DMS153 treated with DMSO at 0.1 percent for 48 hours (cell line): ENCODE measurements at regions not wholly inside any gene's neighbourhood (a gene's known extent, or its start where the extent isn't known, plus 50 kb on each side); places are given as distances from the start of the nearest gene placed in this dataset.
"Not testable (repeated sequence)": the region's sequence is repeated elsewhere in the genome, so short reads cannot be mapped to it uniquely, and the experiment has no call there.

ENCODE experiments used
- DNase-seq: peaks from one replicate; lab custom pipeline; 2025; ENCODE audit not compliant: unreplicated experiment; lab: John Stamatoyannopoulos, UW

DNA sequence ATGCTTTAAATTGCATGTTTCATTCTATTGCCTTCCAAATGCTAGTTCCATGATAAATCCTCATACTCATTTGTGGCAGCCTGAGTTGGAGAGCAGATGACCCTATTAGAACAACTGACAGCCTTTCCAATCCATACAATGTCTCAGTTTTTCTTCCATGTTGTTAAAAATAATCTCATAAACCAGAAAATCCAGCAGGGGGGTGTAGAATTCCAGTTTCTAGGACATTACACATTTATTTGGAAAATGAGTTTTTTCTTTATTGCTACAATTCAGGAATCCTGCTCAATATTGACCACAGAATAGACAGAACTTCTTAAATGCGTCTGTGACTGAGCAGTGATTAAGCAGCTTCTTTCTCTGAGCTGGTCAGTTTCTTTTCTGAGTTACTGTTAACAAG, 174.2 kb upstream of the ATP10A start:
- no peak for DNase-seq

DNA sequence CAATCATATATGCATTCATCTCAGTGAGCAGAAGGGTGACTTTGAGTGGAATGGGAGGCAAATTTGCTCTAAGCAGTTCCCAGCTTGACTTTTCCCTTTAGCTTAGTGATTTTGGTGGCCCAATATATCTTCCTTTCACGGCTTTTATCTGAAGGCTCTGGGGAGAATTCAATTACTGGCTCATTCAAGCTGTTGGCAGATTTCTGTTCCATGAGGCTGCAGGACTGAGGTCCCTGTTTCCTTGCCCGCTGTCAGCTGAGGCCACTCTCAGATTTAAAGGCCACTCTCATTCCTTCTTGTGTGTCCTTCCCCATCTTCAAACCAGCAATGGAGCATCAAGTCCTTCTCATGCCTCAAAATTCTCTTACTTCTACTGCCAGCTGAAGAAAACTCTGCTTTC, 170.4 kb upstream of the ATP10A start:
- DNase-seq: no peak

DNA sequence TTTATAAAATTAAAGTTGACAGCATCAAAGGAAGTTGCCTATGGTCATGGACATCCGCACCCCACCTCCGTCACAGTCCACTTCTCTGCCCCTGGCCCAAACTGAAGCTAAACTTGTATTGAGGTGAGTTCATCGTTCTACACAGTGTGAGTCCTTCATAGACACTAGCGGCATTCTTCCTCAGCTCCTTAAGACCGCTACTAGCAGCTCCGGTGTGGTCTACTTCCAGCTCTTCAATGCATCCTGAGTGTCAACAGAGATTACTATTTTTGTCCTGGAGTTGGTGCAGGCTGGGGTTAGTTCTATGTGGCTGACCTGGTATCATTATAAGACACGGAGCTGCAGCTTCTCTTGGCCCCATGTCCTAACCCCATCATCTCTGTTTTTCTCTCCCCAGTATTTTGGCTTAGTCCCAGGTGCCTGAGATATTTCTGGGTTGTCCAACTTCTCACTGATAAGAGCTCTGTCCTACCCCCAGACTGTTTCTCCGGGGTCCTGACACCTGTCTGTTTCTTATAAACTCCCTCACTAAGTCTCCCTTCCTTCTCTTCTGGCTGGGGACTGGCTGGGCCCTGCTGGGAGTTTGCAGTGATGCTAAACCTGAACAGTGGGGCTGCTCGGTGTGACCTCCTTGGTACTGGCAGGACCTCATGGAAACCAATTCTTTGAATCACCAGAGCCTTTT, 169.2 kb upstream of the ATP10A start:
- no peak for DNase-seq

DNA sequence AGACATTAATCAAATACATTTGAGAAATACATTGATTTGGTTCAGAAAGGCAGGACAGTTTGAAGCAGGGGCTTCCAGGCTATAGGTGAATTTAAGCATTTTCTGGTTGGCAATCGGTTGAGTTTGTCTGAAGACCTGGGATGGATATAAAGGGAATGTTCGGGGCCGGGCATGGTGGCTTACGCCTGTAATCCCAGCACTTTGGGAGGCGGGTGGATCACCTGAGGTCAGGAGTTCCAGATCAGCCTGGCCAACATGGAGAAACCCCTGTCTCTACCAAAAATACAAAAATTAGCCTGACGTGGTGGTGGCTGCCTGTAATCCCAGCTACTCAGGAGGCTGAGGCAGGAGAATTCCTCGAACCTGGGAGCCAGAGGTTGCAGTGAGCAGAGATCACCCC, 166.5 kb upstream of the ATP10A start:
- not testable (repeated sequence) for DNase-seq

DNA sequence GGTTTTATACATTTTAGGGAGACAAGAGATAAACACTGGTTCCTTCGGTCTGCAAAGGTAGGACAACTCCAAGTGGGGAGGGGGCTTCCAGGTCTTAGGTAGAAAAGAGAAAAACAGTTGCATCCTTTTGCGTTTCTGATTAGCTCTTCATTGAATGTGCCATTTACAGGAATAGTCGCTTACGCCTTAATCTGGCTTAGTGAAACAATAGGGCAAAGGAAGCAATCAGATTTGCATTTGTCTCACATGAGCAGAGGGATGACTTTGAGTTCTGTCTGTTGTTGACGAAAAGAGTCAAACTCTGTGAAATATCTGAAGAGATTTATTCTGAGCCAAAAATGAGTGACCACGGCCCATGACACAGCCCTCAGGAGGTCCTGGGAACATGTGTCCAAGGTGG, 166.0 kb upstream of the ATP10A start:
- DNase-seq: no peak

DNA sequence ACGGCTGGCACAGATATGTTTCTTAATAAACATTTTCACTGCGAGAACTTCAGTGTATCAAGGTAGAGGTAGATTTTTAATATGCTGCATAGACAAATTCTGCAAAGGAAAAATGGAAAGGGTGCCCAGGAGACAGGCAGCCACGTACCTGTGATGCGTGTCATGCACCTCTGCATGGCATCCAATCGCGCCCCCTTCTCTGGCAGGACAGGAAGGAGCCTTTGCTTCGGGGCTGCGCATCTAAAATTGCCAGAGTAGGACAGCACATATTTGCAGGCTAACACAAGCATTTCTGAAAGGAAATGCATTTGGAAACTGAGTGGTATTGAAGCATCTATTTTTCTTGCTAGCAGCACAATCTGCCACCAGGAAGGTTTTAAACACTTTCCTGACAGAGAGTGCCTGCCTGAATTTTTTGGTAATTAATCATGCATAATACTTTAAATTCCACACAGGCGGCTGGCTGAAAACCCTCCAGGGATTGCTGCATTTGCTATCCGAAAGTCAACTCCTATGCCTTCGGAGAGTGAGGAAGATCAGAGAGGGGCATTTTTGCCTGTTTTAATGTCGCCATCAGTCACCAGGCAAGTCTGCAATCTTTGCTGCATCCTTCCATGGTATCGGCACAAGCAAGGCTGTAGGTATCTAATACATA, 165.1 kb upstream of the ATP10A start:
- no peak for DNase-seq

DNA sequence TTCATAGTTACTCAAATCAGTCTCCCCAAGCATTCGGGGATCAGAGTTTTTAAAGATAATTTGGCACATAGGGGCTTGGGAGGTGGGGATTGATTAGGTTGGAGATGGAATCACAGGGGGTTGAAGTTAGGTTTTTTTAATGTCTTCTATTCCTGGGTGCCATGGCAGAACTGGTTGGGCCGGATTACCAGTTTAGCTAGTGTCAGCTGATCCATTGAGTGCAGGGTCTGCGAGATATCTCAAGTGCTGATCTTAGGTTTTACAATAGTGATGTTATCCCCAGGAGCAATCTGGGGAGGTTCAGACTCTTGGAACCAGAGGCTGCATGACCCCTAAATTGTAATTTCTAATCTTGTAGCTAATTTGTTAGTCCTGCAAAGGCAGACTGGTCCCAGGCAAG, 163.5 kb upstream of the ATP10A start:
- not testable (repeated sequence) for DNase-seq

DNA sequence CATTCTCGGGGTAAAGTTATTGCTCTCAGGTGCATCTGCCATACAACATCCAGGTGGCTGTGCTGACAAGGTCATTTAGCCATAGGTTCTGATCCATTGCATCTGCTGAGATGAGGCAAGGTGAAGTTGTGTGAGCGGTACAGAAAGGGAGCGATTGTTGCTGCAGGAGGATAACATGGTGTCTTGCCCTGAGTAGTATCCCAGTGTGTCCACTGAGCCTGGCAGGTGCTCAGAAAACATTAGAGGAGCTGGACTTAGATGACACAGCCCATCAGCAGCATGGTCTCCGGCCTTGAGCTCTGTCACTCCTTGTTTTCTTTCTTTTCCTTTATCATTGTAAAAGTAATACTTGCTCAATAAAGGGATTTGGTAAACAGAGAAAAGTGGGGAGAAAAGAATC, 161.1 kb upstream of the ATP10A start:
- DNase-seq: no peak

DNA sequence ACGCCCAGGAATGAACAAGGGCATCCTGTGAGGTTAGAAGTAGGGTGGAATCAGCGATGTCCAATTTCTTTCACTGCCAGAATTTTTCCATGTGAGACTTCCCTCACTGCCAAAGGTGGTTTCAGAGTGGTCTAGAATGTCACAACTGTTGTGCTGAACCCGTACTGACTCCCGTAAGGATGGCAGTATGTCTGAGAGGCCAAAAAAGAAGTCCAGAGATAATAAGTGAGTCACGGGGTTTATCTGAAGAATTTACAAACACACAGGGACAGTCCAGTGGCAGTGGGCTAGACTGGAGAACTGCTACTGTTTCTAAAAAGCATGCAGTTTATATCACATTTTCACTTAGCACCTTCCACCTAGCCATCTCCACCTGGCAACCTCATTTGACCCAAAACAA, 160.6 kb upstream of the ATP10A start:
- DNase-seq: no peak

DNA sequence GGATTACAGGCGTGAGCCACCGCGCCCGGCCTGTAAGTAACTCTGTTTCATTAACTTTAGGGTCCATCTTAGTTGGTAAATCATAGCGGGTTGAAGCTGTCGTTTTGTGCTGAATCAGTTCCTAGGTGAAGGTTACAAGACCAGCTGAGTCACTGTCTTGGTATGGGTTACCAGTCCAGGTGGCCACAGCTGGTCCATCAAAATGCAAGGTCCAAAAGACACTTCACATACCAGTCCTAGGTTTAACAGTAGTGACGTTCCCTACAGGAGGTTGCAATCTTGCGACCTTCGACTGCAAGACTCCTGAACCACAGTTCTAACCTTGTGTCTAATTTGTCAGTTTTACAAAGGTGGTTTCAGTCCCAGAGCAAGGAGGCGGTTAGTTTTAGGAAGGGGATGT, 160.1 kb upstream of the ATP10A start:
- DNase-seq: no peak

DNA sequence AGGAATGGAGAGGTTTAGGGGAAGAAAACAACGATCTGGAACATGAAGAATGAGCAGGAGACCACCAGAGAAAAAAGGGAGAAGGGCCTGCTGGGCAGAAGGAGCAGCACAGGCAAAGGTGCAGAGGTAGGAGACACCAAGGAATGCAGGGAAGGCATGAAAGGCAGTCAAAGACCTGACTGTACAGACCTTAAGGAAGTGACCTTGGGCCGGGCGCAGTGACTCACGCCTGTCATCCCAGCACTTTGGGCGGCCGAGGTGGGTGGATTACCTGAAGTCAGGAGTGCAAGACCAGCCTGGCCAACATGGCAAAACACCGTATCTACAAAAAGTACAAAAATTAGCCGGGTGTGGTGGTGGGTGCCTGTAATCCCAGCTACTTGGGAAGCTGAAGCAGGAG, 157.7 kb upstream of the ATP10A start:
- no peak for DNase-seq

DNA sequence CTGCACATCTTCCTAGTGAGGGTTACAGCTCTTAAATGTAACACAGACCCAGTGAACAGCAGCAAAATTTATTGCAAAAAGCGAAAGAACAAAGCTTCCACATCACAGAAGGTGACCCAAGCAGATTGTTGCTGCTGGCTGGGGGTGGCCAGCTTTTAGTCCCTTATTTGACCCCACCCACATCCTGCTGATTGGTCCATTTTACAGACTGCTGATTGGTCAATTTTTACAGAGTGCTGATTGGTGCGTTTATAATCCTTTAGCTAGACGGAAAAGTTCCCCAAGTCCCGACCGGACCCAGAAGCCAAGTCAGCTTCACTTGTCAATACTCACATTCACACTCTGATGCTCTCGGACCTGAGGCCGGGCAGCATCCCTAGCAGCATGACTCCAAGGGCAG, 154.5 kb upstream of the ATP10A start:
- no peak for DNase-seq

DNA sequence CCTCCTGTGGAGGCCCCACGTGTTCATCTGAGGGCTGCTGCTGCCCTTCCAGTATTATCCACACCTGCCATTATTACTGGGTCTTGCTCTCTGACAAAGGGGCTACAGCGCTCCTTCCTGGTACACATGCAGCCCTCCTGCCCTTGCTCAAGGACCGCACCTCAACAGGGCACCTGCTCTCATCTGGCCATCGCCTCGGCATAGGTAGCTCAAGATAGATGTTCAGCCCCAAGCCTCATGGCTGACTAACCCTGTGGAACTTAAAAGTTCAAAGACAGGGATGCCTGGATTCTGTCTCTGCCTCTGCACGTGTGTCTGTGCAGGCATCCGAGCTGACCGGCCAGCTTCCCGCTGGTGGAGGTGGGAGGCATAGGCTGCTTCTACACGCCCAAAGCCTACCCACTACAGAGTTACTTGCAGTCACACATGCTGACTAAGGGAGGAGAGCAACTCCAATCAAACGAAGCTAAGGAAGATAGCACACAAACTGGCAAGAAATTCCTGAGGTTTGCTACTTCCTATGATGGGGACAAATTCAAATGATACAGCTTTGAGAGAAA, 152.5 kb upstream of the ATP10A start:
- DNase-seq: no peak

DNA sequence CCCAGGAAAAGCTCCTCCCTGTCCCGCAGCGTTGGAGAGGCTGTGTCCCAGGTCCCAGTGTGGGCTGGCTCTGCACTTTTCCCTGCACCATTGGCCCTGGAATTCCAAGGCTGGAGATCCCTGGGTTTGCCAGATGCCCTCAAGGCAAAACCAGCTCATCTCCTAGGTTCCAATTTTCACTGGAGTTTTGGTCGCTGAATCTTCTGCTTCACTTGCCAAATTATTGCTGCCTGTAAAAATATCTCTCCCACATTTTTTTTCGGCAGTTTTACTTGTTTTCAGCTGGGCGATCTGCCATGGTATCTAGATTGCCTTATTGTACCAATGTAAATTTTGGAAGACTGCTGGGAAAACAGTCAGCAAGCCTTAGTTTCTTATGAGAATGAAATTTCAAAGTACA, 150.9 kb upstream of the ATP10A start:
- DNase-seq: no peak

DNA sequence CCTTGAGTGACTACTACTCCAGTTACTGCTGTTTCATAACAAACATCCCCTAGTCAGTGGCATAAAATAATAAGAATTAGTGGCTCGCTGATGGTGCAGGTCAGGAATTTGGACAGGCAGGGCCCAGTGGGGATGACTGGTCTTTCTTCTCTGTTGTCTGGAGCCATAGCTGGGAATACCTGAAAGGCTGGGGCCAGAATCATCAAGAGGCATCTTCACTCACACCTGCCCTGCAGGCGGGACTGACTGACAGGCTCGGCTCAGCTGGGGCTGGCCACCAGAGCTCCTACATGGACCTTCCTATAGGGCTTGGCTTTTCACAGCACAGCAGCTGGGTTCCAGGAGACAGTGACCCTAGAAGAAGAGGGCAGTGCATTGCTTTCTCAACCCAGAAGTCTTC, 148.8 kb upstream of the ATP10A start:
- DNase-seq: no peak

DNA sequence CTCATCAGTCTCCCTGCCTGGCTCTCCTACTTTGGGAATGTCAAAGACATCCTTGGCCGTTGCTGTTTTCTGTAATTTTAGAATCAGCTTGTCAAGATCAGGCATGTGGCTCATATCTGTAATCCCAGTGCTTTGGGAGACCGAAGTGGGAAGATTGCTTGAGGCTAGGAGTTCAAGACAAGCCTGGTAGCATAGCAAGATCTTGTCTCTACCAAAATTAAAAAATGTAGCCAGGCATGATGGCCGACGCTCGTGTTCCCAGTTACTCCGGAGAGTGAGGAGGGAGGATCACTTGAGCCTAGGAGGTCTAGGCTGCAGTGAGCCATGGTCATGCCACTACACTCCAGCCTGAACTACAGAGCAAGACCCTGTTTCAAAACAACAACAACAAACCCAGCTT, 144.0 kb upstream of the ATP10A start:
- no peak for DNase-seq

DNA sequence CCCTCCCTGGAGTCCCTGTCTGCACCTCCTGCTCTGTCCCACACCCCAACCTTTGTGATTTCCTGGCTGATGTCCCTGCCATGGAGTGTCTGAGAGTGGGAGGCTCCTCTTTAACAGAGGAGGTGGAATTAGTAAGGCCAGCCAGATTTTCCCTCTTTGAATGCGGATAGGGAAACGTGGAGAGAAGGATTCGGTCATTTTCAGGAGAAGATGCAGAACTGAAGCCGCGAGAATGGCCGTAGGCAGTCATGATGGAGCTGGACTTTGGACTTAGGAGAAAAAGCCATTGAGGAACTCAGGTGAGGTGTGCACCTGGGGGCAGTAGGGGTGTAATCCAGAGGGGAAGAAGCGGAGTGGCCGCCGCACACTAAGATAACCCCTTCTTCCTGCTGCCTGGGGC, 138.1 kb upstream of the ATP10A start:
- no peak for DNase-seq

DNA sequence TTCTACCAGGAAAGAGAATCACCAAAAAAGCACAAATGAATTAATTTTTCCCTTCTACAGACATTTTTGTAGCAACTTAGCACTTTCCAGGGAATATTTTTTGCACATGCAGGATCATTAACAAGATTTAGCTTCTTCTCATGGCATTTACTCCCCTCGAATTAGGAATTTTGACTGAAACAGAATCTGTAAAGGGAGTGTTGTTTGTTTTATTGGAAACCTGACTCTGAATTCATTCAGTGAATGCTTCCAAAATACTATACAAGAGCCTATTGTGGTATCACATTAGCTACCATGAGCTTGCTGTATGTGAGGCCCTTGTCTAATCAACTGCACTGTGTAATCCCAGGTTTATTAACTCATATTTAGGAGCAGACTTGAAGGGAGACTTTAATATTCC, 130.4 kb upstream of the ATP10A start:
- no peak for DNase-seq

DNA sequence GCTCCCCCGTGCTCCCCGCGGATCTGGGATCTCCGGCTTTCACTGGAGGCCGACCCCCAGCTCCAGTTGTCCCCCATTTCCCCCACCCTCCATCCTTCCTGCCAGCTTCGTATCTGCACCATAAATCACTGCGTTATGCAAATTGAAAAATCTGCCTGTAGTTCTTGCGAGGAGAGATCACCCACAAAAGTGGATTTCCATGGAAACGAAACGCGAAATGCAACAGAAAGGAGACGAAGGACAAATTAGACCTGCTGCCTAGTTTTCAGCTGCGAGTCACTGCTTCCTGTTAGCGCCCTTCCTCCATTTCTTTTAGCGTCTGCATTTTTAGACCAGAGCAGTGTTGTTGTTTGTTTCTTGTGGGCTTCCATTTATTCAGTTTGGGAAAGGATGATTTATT, 127.1 kb upstream of the ATP10A start:
- no peak for DNase-seq

DNA sequence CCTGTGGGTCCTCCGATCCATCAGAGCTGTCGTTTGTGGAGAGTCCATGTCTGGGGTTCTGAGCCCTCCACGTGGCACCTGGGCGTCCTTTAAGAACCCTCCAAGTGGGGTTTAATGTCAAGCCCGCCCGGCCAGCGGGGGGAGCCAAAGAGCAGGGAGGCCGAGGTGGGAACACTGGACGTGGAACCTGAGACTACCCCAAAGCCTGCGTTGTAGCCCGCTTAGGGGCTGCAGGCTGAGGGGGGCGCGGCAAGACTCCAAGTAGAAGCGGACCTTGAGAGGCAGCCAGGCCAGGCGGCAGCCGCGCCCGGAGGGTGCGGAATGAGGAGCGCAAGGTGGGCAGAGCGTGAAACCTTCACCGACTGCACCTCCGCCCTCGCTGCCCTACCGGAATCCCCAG, 126.2 kb upstream of the ATP10A start:
- no peak for DNase-seq

DNA sequence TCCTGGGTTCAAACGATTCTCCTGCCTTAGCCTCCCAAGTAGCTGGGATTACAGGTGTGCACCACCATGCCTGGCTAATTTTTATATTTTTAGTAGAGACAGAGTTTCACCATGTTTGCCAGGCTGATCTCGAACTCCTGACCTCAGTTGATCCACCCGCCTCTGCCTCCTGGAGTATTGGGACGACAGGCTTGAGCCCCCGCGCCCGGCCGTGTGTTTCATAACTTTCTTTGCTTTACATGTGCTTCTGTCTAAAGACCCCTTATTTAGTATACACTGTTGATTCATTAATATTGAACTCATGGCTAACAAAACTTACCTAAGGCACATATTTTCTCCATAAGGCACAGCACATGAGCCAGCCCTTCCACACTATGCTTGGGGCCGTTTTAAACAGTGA, 125.6 kb upstream of the ATP10A start:
- DNase-seq: not testable (repeated sequence)

DNA sequence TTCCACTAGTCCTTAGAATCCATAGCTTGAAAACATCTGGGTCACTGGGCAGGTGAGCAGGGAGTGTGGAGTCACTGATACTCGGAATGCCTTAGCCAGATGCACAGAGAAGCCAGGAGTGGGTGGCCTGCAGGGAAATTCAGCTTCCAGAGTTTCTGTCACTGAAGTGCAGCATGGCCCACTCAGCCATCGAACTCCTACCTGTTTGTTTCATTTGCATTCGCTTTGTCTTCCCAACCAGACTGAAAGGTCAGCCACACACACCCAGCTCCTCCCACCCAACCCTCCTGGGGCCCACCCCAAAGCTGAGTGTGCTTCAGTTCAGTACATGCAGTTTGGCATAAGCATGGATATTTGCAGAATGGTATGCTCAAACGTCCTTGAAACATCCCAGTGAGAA, 124.5 kb upstream of the ATP10A start:
- no peak for DNase-seq

DNA sequence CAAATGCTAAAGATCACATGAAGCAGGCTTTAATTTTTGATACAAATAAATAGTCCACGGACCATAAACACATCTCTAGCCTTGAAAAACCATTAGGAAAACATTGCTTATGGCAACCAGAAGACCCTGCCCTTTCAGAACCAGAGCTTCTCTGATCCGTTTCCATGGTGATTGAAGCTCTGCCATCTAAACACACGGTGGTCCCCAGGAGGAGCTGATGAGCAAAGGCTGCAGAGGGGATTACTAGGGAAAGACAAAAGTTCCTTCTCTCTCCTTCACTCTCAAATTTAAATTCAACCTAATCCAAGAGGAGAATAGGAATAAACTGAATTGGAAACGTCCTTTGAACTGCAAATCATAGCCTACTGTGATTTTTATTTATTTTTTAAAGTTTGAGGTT, 122.0 kb upstream of the ATP10A start:
- DNase-seq: no peak
